ENCODE measurements at regions not wholly inside any gene's neighbourhood (a gene's known extent, or its start where the extent isn't known, plus 50 kb on each side); places are given as distances from the start of the nearest gene placed in this dataset.

DNA sequence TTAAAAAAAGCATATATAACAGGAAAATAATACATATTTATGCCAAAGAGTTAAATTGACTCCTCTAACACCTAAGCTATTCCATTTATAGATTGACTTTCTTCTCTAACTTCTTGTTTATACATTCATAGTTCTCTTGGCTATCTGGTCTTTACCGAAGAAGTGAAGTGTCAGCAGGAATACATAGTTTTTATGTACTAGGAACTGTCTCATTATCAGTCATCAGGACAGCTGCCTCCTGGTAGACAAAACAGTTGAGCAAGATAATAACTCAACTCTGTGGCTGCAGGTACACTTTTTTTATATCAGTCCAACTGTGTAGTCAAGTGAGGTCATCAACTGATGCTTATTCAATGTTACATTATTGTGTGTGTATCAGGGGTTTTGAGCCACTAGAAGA lies 1436.0 kb upstream of the NUDT12 start:
- H3T11ph ChIP-seq (ENCODE audit: low read length), result no peak overlapping the region
- no peak overlapping the region for H2AK5ac ChIP-seq (ENCODE audit: insufficient read length, low read length)
- H4K91ac ChIP-seq (ENCODE audit: insufficient read length, low read depth, low read length), result no peak overlapping the region
- WGBS (ENCODE audit: extremely low coverage, insufficient read length, low lambda C conversion rate), result no CpG with 5 or more reads among the region's 1 CpG
- H4K8ac ChIP-seq (replicated peaks; ENCODE audit: insufficient read length, low read depth, low read length), result no peak overlapping the region
- Mint-ChIP-seq H3K4me1 (no peaks in the 10 kb centered on the region), H3K27ac (no peak overlapping the region), H3K9me3 (peaks cover 0 to 2% of the 10 kb centered on the region in 2 experiments; a peak in 2 of 5 replicates), H3K4me3 (no peak overlapping the region), H3K27me3 (ENCODE audit: low read depth) (no peaks in the 10 kb centered on the region), H3K36me3 (ENCODE audit: insufficient read depth in 1 of 3, low read depth in 3 of 3) (no peaks in the 10 kb centered on the region)
- TF ChIP-seq, protein P1, sequence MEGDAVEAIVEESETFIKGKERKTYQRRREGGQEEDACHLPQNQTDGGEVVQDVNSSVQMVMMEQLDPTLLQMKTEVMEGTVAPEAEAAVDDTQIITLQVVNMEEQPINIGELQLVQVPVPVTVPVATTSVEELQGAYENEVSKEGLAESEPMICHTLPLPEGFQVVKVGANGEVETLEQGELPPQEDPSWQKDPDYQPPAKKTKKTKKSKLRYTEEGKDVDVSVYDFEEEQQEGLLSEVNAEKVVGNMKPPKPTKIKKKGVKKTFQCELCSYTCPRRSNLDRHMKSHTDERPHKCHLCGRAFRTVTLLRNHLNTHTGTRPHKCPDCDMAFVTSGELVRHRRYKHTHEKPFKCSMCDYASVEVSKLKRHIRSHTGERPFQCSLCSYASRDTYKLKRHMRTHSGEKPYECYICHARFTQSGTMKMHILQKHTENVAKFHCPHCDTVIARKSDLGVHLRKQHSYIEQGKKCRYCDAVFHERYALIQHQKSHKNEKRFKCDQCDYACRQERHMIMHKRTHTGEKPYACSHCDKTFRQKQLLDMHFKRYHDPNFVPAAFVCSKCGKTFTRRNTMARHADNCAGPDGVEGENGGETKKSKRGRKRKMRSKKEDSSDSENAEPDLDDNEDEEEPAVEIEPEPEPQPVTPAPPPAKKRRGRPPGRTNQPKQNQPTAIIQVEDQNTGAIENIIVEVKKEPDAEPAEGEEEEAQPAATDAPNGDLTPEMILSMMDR (conservative IDR thresholded peaks at IDR 0.05), result no peak
- no peak overlapping the region for H2AFZ ChIP-seq (ENCODE audit: low read length)
- H3K9me3 ChIP-seq (ENCODE audit: control insufficient read depth, low read depth, low read length), result no peaks in the 10 kb centered on the region
- H2BK12ac ChIP-seq (ENCODE audit: insufficient read length, low read depth, low read length), result no peak overlapping the region
- no peaks in the 10 kb centered on the region for H3K79me2 ChIP-seq (ENCODE audit: insufficient read depth, low read length)
- no peak overlapping the region for H3K9ac ChIP-seq (ENCODE audit: extremely low read depth, insufficient read length, low read length)
- no peak overlapping the region for H3K23ac ChIP-seq (ENCODE audit: insufficient read length, low read depth, low read length)
- no peak overlapping the region for H2BK5ac ChIP-seq (ENCODE audit: insufficient read length, low read length)
- H3K56ac ChIP-seq (ENCODE audit: insufficient read length, low read depth, low read length), result no peak overlapping the region
- no peak overlapping the region for H2BK15ac ChIP-seq (ENCODE audit: low read depth, low read length)
- no peaks in the 10 kb centered on the region for H4K20me1 ChIP-seq (ENCODE audit: control insufficient read depth, insufficient read depth, insufficient read length)
- H3K14ac ChIP-seq (ENCODE audit: insufficient read depth, low read length), result no peak overlapping the region
- H4K5ac ChIP-seq (ENCODE audit: insufficient read length, low read depth, low read length), result no peak overlapping the region
- H2BK20ac ChIP-seq (ENCODE audit: low read depth, low read length, poor library complexity, severe bottlenecking), result no peak overlapping the region
- no peaks in the 10 kb centered on the region for H3K23me2 ChIP-seq (ENCODE audit: insufficient read length, low read depth, low read length, poor library complexity, severe bottlenecking)
- no peaks in the 10 kb centered on the region for H3K79me1 ChIP-seq (ENCODE audit: insufficient read depth, low read depth, low read length, poor library complexity, severe bottlenecking)
- H3K18ac ChIP-seq (ENCODE audit: insufficient read length, low read depth, low read length), result no peak overlapping the region
- no peak overlapping the region for H3K27ac ChIP-seq (ENCODE audit: insufficient read length, low read depth, low read length)
- no peak overlapping the region for H3K4me2 ChIP-seq (ENCODE audit: insufficient read depth, insufficient read length, low read length)
- H3K27me3 ChIP-seq (ENCODE audit: insufficient read depth, low read length), result no peaks in the 10 kb centered on the region
- H2BK120ac ChIP-seq (ENCODE audit: low read depth, low read length, poor library complexity, severe bottlenecking), result no peak overlapping the region
- no peak overlapping the region for H3K4ac ChIP-seq (ENCODE audit: low read depth, low read length)
- no peaks in the 10 kb centered on the region for H3K4me1 ChIP-seq (ENCODE audit: insufficient read depth, low read length)
- no peak for DNase-seq
